Skeletal muscle tissue (tissue), 3 donors: ENCODE measurements at regions not wholly inside any gene's neighbourhood (a gene's known extent, or its start where the extent isn't known, plus 50 kb on each side); places are given as distances from the start of the nearest gene placed in this dataset.
"Not testable (repeated sequence)": the region's sequence is repeated elsewhere in the genome, so short reads cannot be mapped to it uniquely, and the experiment has no call there.

Experiments used
- H3K27ac ChIP-seq: one replicate; pipeline ENCODE4 v1.7.0; 2013; ENCODE audit warnings: mild to moderate bottlenecking, low read depth, low read length, inconsistent platforms
- H3K27me3 ChIP-seq, 3 donors: one replicate each; pipeline ENCODE4 v1.7.0; 2013; ENCODE audit warnings: low read length in 3 of 3; ENCODE audit not compliant: control insufficient read depth in 3 of 3, insufficient read depth in 3 of 3
- H3K36me3 ChIP-seq, 3 donors: one replicate each; pipeline ENCODE4 v1.7.0; 2013; ENCODE audit warnings: low read length in 3 of 3; ENCODE audit not compliant: control insufficient read depth in 3 of 3, insufficient read depth in 3 of 3
- H3K4me1 ChIP-seq, 3 donors: one replicate each; pipeline ENCODE4 v1.7.0; 2013; ENCODE audit warnings: low read length in 3 of 3, mild to moderate bottlenecking in 3 of 3; ENCODE audit not compliant: control insufficient read depth in 3 of 3, insufficient read depth in 3 of 3
- H3K4me3 ChIP-seq, 3 donors: one replicate each; pipeline ENCODE4 v1.7.0; 2013; ENCODE audit warnings: low read length in 3 of 3
- H3K9ac ChIP-seq, 3 donors: one replicate each; pipeline ENCODE4 v1.7.0; 2013; ENCODE audit warnings: low read length in 3 of 3, mild to moderate bottlenecking in 3 of 3, moderate library complexity in 2 of 3, low read depth in 1 of 3
- H3K9me3 ChIP-seq, 3 donors: one replicate each; pipeline ENCODE4 v1.7.0; 2013; ENCODE audit warnings: low read length in 3 of 3; ENCODE audit not compliant: control insufficient read depth in 3 of 3
- donor health status: Osteomylitis.

GRCh38 chr3:163707659-163708058 lies 1370.6 kb downstream of the SI start:
- Histone ChIP-seq H3K9ac (no peak overlapping the region), H3K27ac (no peak overlapping the region), H3K9me3 (no peaks in the 10 kb centered on the region), H3K36me3 (no peaks in the 10 kb centered on the region), H3K4me3 (no peak overlapping the region), H3K4me1 (no peaks in the 10 kb centered on the region), H3K27me3 (no peaks in the 10 kb centered on the region)

GRCh38 chr3:163698221-163698620 lies 1380.1 kb downstream of the SI start:
- not testable (repeated sequence) for H3K4me3 ChIP-seq, H3K9ac ChIP-seq, H3K27ac ChIP-seq, H3K27me3 ChIP-seq, H3K9me3 ChIP-seq, H3K4me1 ChIP-seq, H3K36me3 ChIP-seq

- Histone ChIP-seq H3K4me3 (no peak overlapping the region), H3K4me1 (no peaks in the 10 kb centered on the region), H3K27ac (no peak overlapping the region), H3K27me3 (no peaks in the 10 kb centered on the region), H3K9ac (no peak overlapping the region), H3K9me3 (peaks cover 0 to 7% (median 2%) of the 10 kb centered on the region in 3 donors), H3K36me3 (no peaks in the 10 kb centered on the region)
These were observed 1385.8 kb downstream of the SI start for GRCh38 chr3:163692494-163692893.

- H3K9ac ChIP-seq = no peak overlapping the region
- H3K27ac ChIP-seq = no peak overlapping the region
- H3K4me3 ChIP-seq = no peak overlapping the region
- peaks cover 0 to 7% (median 0%) of the 10 kb centered on the region in 3 donors for H3K9me3 ChIP-seq
- no peaks in the 10 kb centered on the region for H3K36me3 ChIP-seq
- no peaks in the 10 kb centered on the region for H3K27me3 ChIP-seq
- H3K4me1 ChIP-seq = no peaks in the 10 kb centered on the region
These were observed 1393.6 kb downstream of the SI start for GRCh38 chr3:163684651-163685050.

- no peak overlapping the region for H3K4me3 ChIP-seq
- H3K9ac ChIP-seq = no peak overlapping the region
- H3K9me3 ChIP-seq = no peaks in the 10 kb centered on the region
- no peaks in the 10 kb centered on the region for H3K4me1 ChIP-seq
- H3K36me3 ChIP-seq = no peaks in the 10 kb centered on the region
- no peaks in the 10 kb centered on the region for H3K27me3 ChIP-seq
- H3K27ac ChIP-seq = no peak overlapping the region
These were observed 1405.3 kb downstream of the SI start for GRCh38 chr3:163672954-163673353.

GRCh38 chr3:163671201-163671600 lies 1407.1 kb downstream of the SI start:
- H3K36me3 ChIP-seq = no peaks in the 10 kb centered on the region
- no peaks in the 10 kb centered on the region for H3K9me3 ChIP-seq
- no peak overlapping the region for H3K9ac ChIP-seq
- no peaks in the 10 kb centered on the region for H3K4me1 ChIP-seq
- no peaks in the 10 kb centered on the region for H3K27me3 ChIP-seq
- no peak overlapping the region for H3K4me3 ChIP-seq
- H3K27ac ChIP-seq = no peak overlapping the region

GRCh38 chr3:163664466-163664865 lies 1413.8 kb downstream of the SI start:
- no peaks in the 10 kb centered on the region for H3K27me3 ChIP-seq
- no peak overlapping the region for H3K27ac ChIP-seq
- H3K9me3 ChIP-seq = no peaks in the 10 kb centered on the region
- H3K4me3 ChIP-seq = no peak overlapping the region
- H3K9ac ChIP-seq = no peak overlapping the region
- no peaks in the 10 kb centered on the region for H3K36me3 ChIP-seq
- no peaks in the 10 kb centered on the region for H3K4me1 ChIP-seq

GRCh38 chr3:163657088-163657487 lies 1421.2 kb downstream of the SI start:
- no peaks in the 10 kb centered on the region for H3K27me3 ChIP-seq
- no peaks in the 10 kb centered on the region for H3K4me1 ChIP-seq
- H3K4me3 ChIP-seq = no peak overlapping the region
- H3K36me3 ChIP-seq = no peaks in the 10 kb centered on the region
- H3K9me3 ChIP-seq = no peaks in the 10 kb centered on the region
- H3K27ac ChIP-seq = no peak overlapping the region
- H3K9ac ChIP-seq = no peak overlapping the region

GRCh38 chr3:163655021-163655420 lies 1423.3 kb downstream of the SI start:
- no peaks in the 10 kb centered on the region for H3K9me3 ChIP-seq
- H3K9ac ChIP-seq = no peak overlapping the region
- no peak overlapping the region for H3K27ac ChIP-seq
- no peak overlapping the region for H3K4me3 ChIP-seq
- H3K4me1 ChIP-seq = no peaks in the 10 kb centered on the region
- no peaks in the 10 kb centered on the region for H3K36me3 ChIP-seq
- no peaks in the 10 kb centered on the region for H3K27me3 ChIP-seq

- no peaks in the 10 kb centered on the region for H3K9me3 ChIP-seq
- H3K27me3 ChIP-seq = no peaks in the 10 kb centered on the region
- no peak overlapping the region for H3K27ac ChIP-seq
- H3K4me3 ChIP-seq = no peak overlapping the region
- no peak overlapping the region for H3K9ac ChIP-seq
- no peaks in the 10 kb centered on the region for H3K36me3 ChIP-seq
- no peaks in the 10 kb centered on the region for H3K4me1 ChIP-seq
These were observed 1434.1 kb downstream of the SI start for GRCh38 chr3:163644172-163644571.

- Histone ChIP-seq H3K36me3 (no peaks in the 10 kb centered on the region), H3K27ac (no peak overlapping the region), H3K27me3 (no peaks in the 10 kb centered on the region), H3K9ac (no peak overlapping the region), H3K4me3 (no peak overlapping the region), H3K9me3 (no peaks in the 10 kb centered on the region), H3K4me1 (no peaks in the 10 kb centered on the region)
These were observed 1445.6 kb downstream of the SI start for GRCh38 chr3:163632722-163633121.
